Liver (tissue), 8 donors: ENCODE measurements at regions not wholly inside any gene's neighbourhood (a gene's known extent, or its start where the extent isn't known, plus 50 kb on each side); places are given as distances from the start of the nearest gene placed in this dataset.

ENCODE experiments used
- DNase-seq: peaks from one replicate; pipeline ENCODE4 v3.0.0-alpha.2; 2017; ENCODE audit warnings: low spot score
- H3K27ac ChIP-seq, 2 donors: one replicate each; pipeline ENCODE4 v1.7.0; 2013; ENCODE audit warnings: inconsistent platforms in 2 of 2, low read length in 2 of 2, control low read depth in 1 of 2, low read depth in 1 of 2, mild to moderate bottlenecking in 1 of 2
- H3K27me3 ChIP-seq, 4 donors: one replicate each; pipeline versions ENCODE4 v1.6.1 to v1.7.0; 2013; ENCODE audit warnings: low read length in 3 of 4, inconsistent platforms in 1 of 4, mild to moderate bottlenecking in 1 of 4, moderate library complexity in 1 of 4; ENCODE audit not compliant: control insufficient read depth in 4 of 4, insufficient read depth in 4 of 4
- H3K36me3 ChIP-seq, 4 donors: one replicate each; pipeline versions ENCODE4 v1.6.1 to v1.7.0; 2013; ENCODE audit warnings: low read length in 3 of 4, mild to moderate bottlenecking in 3 of 4, low read depth in 1 of 4, moderate library complexity in 1 of 4; ENCODE audit not compliant: control insufficient read depth in 4 of 4, insufficient read depth in 3 of 4
- H3K4me1 ChIP-seq, 4 donors: one replicate each; pipeline versions ENCODE4 v1.6.1 to v1.7.0; 2013; ENCODE audit warnings: low read length in 3 of 4, mild to moderate bottlenecking in 3 of 4, moderate library complexity in 1 of 4; ENCODE audit not compliant: control insufficient read depth in 4 of 4, insufficient read depth in 4 of 4
- H3K4me3 ChIP-seq, 3 donors: one replicate each; pipeline versions ENCODE4 v1.6.1 to v1.7.0; 2013; ENCODE audit warnings: low read length in 3 of 3, control low read depth in 1 of 3, low read depth in 1 of 3, mild to moderate bottlenecking in 1 of 3
- H3K9ac ChIP-seq, 2 donors: one replicate each; pipeline ENCODE4 v1.7.0; 2013; ENCODE audit warnings: low read length in 2 of 2, mild to moderate bottlenecking in 2 of 2, moderate library complexity in 2 of 2, control low read depth in 1 of 2, low read depth in 1 of 2
- H3K9me3 ChIP-seq, 4 donors: one replicate each; pipeline versions ENCODE4 v1.6.1 to v1.7.0; 2013; ENCODE audit warnings: low read length in 3 of 4; ENCODE audit not compliant: control insufficient read depth in 4 of 4
- EGR1 ChIP-seq, 2 donors: IDR thresholded peaks; 2 replicates each; pipeline ENCODE4 v1.6.1; 2016 to 2018; ENCODE audit warnings: antibody characterized with exemption in 2 of 2, low read depth in 2 of 2
- FOXA1 ChIP-seq: IDR thresholded peaks from 2 replicates; pipeline ENCODE4 v1.6.1; 2016; ENCODE audit warnings: antibody characterized with exemption
- FOXA2 ChIP-seq: IDR thresholded peaks from 2 replicates; pipeline ENCODE4 v1.6.1; 2016; ENCODE audit warnings: antibody characterized with exemption
- GABPA ChIP-seq, 2 donors: IDR thresholded peaks in 1 of 2; conservative IDR thresholded peaks in 1 of 2; 2 replicates each; pipeline ENCODE4 v1.6.1; 2016; ENCODE audit warnings: antibody characterized with exemption in 2 of 2, mild to moderate bottlenecking in 1 of 2, moderate library complexity in 1 of 2
- HNF4A ChIP-seq, 2 donors: conservative IDR thresholded peaks; 2 replicates each; pipeline ENCODE4 v1.6.1; 2016; ENCODE audit warnings: antibody characterized with exemption in 2 of 2, mild to moderate bottlenecking in 2 of 2
- HNF4G ChIP-seq: IDR thresholded peaks from 2 replicates; pipeline ENCODE4 v1.6.1; 2016; ENCODE audit warnings: antibody characterized with exemption
- JUND ChIP-seq, 2 donors: IDR thresholded peaks; 2 replicates each; pipeline ENCODE4 v1.6.1; 2016; ENCODE audit warnings: antibody characterized with exemption in 2 of 2
- MAX ChIP-seq: IDR thresholded peaks from 2 replicates; pipeline ENCODE4 v1.6.1; 2016; ENCODE audit warnings: antibody characterized with exemption
- NR2F2 ChIP-seq: IDR thresholded peaks from 2 replicates; pipeline ENCODE4 v1.6.1; 2016; ENCODE audit warnings: antibody characterized with exemption
- RAD21 ChIP-seq, 2 donors: IDR thresholded peaks; 2 replicates each; pipeline ENCODE4 v1.6.1; 2016; ENCODE audit warnings: antibody characterized with exemption in 2 of 2, mild to moderate bottlenecking in 2 of 2
- REST ChIP-seq: IDR thresholded peaks from 2 replicates; pipeline ENCODE4 v1.6.1; 2016; ENCODE audit warnings: antibody characterized with exemption, mild to moderate bottlenecking
- RXRA ChIP-seq, 2 donors: IDR thresholded peaks; 2 replicates each; pipeline ENCODE4 v1.6.1; 2017 to 2018; ENCODE audit warnings: antibody characterized with exemption in 2 of 2, mild to moderate bottlenecking in 1 of 2
- SP1 ChIP-seq: IDR thresholded peaks from 2 replicates; pipeline ENCODE4 v1.6.1; 2018; ENCODE audit warnings: antibody characterized with exemption, mild to moderate bottlenecking
- TAF1 ChIP-seq: conservative IDR thresholded peaks from 2 replicates; pipeline ENCODE4 v1.6.1; 2016; ENCODE audit warnings: antibody characterized with exemption, mild to moderate bottlenecking
- YY1 ChIP-seq: IDR thresholded peaks from 2 replicates; pipeline ENCODE4 v1.6.1; 2016; ENCODE audit warnings: antibody characterized with exemption, mild to moderate bottlenecking
- WGBS: extraction: QIAGEN DNeasy Blood & Tissue Kit; methylation state at CpG from one replicate; pipeline ENCODE4 v1.1.7; 2013; 5-methylcytosine and 5-hydroxymethylcytosine counted together
- TF ChIP-seq, protein P1 (sequence below): IDR thresholded peaks from 2 replicates; pipeline ENCODE4 v1.6.1; 2016; ENCODE audit warnings: antibody characterized with exemption
- TF ChIP-seq, protein P2 (sequence below): fragments of 150-350 bp; IDR thresholded peaks from 2 replicates; pipeline ENCODE4 v1.5.1; 2017; ENCODE audit warnings: improper control_type of control experiment, low read depth, low read length; ENCODE audit not compliant: missing input control
- TF ChIP-seq, protein P3 (sequence below): IDR thresholded peaks from 2 replicates; pipeline ENCODE4 v1.6.1; 2016; ENCODE audit warnings: antibody characterized with exemption
- donor health status: healthy.
- donor health status: healthy.
- donor health status: healthy.
- donor health status: healthy.
- donor health status: healthy.

DNA sequence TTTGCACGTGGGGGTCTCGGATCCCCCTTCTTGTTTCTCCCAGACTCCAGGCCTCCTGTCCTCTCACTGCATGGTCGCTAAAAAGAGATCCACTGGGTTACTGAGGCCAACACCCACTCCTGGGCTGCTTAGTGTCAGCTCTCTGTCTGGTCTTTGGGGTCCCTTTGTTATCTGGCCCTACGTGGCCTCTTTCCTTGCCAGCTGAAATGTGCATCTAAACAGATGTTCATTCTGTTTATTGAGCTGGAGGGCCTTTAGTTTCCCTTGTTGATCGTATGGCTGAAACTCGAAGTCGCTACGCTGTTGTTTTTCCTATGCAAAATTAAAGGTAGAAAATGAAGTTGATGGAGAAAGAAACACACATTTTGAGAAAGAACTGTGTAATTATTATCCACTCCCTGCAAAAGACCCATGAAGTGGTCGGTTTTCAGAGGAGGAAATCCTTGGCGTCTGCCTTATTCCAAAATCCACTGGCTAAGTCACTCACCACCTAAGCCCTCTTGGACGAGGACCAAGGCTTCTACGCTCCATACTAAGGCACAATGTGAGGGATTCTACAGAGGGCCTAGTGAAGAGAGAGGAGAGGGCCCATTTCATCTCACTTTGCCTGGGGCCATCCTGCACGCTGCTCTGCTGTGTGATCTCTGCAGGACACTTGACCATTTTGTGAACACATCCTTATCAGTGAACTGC is 105.3 kb downstream of the GLI2 start:
- Histone ChIP-seq H3K9ac (no peak overlapping the region), H3K4me1 (no peaks in the 10 kb centered on the region), H3K9me3 (no peaks in the 10 kb centered on the region), H3K27me3 (peaks cover 0 to 2% (median 0%) of the 10 kb centered on the region in 4 donors), H3K4me3 (no peak overlapping the region), H3K36me3 (no peaks in the 10 kb centered on the region), H3K27ac (no peak overlapping the region)
- TF ChIP-seq SP1 (no peak), FOXA1 (no peak), EGR1 (IDR thresholded peaks at IDR 0.05; ENCODE audit: low read depth in 2 of 2) (no peak), RXRA (IDR thresholded peaks at IDR 0.05) (no peak), HNF4A (conservative IDR thresholded peaks at IDR 0.05) (no peak)
- TF ChIP-seq, protein P1, sequence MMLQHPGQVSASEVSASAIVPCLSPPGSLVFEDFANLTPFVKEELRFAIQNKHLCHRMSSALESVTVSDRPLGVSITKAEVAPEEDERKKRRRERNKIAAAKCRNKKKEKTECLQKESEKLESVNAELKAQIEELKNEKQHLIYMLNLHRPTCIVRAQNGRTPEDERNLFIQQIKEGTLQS, result no peak
- 81% methylated on average over 13 of the region's 13 CpGs for WGBS
- DNase-seq, result no peak

- TF ChIP-seq MAX (no peak), HNF4A (conservative IDR thresholded peaks at IDR 0.05) (no peak), RXRA (IDR thresholded peaks at IDR 0.05) (no peak), NR2F2 (no peak), TAF1 (no peak), FOXA2 (no peak), HNF4G (no peak), RAD21 (IDR thresholded peaks at IDR 0.05) (no peak), EGR1 (IDR thresholded peaks at IDR 0.05; ENCODE audit: low read depth in 2 of 2) (no peak), YY1 (no peak), REST (no peak), JUND (IDR thresholded peaks at IDR 0.05) (no peak), GABPA (IDR thresholded peaks at IDR 0.05 in 1 of 2, conservative IDR thresholded peaks at IDR 0.05 in 1 of 2) (no peak), SP1 (no peak), FOXA1 (no peak)
- TF ChIP-seq, protein P2, sequence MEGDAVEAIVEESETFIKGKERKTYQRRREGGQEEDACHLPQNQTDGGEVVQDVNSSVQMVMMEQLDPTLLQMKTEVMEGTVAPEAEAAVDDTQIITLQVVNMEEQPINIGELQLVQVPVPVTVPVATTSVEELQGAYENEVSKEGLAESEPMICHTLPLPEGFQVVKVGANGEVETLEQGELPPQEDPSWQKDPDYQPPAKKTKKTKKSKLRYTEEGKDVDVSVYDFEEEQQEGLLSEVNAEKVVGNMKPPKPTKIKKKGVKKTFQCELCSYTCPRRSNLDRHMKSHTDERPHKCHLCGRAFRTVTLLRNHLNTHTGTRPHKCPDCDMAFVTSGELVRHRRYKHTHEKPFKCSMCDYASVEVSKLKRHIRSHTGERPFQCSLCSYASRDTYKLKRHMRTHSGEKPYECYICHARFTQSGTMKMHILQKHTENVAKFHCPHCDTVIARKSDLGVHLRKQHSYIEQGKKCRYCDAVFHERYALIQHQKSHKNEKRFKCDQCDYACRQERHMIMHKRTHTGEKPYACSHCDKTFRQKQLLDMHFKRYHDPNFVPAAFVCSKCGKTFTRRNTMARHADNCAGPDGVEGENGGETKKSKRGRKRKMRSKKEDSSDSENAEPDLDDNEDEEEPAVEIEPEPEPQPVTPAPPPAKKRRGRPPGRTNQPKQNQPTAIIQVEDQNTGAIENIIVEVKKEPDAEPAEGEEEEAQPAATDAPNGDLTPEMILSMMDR, result no peak
- TF ChIP-seq, protein P1, result no peak
- TF ChIP-seq, protein P3, sequence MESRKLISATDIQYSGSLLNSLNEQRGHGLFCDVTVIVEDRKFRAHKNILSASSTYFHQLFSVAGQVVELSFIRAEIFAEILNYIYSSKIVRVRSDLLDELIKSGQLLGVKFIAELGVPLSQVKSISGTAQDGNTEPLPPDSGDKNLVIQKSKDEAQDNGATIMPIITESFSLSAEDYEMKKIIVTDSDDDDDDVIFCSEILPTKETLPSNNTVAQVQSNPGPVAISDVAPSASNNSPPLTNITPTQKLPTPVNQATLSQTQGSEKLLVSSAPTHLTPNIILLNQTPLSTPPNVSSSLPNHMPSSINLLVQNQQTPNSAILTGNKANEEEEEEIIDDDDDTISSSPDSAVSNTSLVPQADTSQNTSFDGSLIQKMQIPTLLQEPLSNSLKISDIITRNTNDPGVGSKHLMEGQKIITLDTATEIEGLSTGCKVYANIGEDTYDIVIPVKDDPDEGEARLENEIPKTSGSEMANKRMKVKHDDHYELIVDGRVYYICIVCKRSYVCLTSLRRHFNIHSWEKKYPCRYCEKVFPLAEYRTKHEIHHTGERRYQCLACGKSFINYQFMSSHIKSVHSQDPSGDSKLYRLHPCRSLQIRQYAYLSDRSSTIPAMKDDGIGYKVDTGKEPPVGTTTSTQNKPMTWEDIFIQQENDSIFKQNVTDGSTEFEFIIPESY, result no peak
- H3K9ac ChIP-seq, result no peak overlapping the region
- no peaks in the 10 kb centered on the region for H3K4me1 ChIP-seq
- H3K36me3 ChIP-seq, result no peaks in the 10 kb centered on the region
- peaks cover 0 to 2% (median 0%) of the 10 kb centered on the region in 4 donors for H3K27me3 ChIP-seq
- 86% methylated on average over 12 of the region's 12 CpGs for WGBS
- no peak overlapping the region for H3K4me3 ChIP-seq
- H3K9me3 ChIP-seq, result no peaks in the 10 kb centered on the region
- DNase-seq, result no peak
- H3K27ac ChIP-seq, result no peak overlapping the region
Measured at GRCh38 chr2:120842456-120843439, 107.1 kb downstream of the GLI2 start.
